Fibroblast of the conjunctiva (primary cell): ENCODE measurements at regions not wholly inside any gene's neighbourhood (a gene's known extent, or its start where the extent isn't known, plus 50 kb on each side); places are given as distances from the start of the nearest gene placed in this dataset.
A peak's percentile ranks its signal among the peaks of the same experiment; 100 is the strongest.
"Not testable (repeated sequence)": the region's sequence is repeated elsewhere in the genome, so short reads cannot be mapped to it uniquely, and the experiment has no call there.

Source experiments
- DNase-seq: peaks from one replicate; pipeline ENCODE4 v3.0.0-alpha.2; 2010; ENCODE audit warnings: low read depth

DNA sequence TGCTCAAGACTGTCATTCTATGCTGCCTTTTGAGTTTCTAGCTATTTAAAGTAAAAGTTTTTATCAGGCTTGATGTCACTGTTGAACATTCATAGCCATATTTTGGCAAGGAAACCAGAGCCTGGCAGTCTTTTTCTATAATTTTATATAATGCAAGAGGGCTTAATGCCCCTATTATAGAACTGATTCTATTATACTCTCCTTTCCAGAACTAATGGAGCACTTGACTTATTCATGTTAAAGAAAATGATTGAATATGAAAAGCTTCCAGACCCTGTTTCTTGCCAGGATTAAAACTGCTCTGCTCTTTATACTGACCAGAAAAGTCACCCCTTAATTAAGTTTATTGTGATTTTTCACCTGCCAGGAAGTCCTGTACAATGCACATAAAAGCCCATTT lies 337.6 kb upstream of the CHRM2 start:
- no peak for DNase-seq

DNA sequence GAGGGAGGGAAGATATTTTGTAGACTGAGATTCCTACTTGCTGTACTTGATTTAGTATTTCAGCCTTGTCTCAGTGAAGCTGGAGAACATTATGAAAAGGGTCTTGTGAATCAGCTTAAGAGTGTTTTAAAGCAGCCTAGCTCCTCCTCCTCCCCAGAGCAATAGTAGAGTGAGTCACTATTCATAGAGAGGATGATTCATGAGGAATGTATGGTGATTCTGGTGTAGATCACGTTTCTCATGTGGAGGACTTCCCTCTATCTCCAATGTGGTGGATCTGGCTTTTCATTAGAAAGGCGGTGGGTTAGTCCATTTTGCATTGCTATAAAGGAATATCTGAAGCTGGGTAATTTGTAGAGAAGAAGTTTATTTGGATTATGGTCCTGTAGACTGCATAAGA lies 340.1 kb upstream of the CHRM2 start:
- DNase-seq, result peak; percentile 13

DNA sequence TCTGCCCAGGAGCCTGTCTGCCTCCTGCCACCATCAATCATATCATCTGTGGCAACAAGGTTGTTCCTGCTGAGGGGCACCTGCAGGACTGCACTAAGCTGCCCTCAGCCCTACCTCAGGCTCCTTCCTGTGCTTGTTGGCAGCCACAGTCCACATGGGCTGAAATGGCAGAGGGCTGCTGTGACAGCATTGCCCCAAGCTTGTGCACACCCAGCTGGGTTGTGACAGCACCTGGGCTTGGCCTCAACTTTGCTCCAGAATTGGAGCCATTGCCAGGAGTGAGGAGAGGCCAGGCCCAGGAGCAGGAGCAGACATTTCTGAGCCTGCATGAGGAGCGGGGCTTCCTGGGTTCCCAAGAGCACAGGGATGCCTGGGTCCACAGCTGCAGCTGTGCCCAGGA lies 340.9 kb upstream of the CHRM2 start:
- DNase-seq, result no peak

DNA sequence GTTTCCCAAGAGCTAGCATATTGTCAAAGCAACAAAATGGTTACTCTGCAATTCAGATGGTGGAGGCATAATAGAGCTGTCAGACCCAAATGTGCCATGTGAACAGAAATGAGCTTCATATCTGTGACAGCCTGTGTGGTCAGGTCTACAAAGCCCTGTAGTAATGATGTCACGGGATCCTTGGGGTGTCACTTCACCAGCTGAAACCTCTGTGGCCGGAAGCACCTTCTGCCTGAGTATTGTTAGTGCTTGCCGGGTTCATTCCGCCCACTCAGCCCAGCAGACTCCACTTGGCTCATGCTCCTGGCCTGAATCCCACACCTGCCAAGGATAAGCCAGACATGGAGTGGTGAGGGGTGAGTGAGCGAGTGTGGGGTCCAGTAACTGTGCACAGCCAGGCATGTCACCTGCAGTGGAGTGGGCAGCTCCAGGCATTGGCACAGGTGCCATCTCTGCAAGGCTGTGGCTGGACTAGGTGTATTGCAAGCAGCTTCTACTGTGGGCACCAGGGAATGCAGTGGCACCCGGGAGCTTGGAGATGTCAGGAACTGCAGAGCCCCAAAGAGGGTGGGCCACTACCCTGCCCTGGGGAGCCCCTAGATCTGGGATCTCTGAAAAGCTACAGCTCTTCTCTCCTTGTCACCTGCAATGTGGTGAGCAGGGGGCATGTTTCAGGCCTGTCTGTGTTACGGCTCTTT lies 341.9 kb upstream of the CHRM2 start:
- DNase-seq, result no peak

DNA sequence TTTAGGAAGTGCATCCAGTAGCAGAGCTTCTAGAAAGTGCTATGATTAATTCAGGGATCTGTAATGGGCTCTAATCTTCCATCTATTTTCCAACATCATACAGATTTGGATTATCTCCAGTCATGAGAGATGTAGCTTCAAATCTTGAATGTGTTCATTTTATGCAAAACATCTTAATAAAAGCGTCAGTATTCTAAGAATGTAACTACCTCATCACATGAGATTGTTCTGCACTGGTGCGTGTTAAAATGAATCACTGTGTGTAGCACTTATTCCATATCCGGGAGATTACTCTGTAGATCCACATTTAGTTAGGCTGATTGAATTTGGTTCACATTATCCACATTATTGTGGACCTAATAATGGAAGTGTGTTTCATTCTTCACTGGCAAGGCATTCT lies 344.9 kb upstream of the CHRM2 start:
- no peak for DNase-seq

DNA sequence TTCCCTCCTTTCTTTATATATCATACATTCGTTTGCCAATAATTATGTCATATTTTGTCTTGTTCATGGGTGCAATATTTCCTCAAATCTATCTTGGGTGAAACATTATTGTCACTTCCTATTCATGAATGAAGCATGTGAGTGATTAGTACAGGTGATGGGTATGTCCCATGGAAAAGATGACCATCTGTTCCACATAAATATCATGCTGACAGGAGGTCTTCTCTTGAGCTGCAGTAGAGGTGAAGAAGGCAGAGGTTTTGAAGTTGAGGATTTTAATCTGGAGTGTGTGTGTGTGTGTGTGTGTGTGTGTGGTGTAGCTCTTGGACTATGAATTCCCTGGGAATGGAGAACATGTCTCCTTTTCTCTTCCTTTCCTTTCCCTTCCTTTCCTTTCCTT lies 350.5 kb upstream of the CHRM2 start:
- no peak for DNase-seq

DNA sequence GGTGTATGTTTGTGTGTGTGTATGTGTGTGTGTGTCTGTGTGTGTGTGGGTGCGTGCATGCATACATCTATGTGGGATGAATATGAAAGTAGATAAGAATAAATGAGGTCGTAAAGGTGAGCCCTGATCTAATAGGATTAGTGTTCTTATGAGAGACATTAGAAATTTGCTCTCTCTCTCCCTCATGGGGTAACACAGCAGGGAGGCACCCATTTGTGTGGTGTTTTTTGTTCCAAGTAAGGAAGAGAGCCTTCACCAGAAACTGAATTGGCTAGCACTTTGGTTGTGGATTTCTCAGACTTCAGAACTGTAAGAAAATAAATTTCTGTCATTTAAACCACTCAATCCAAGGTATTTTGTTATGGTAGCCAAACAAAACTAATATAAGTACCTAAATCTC lies 353.7 kb upstream of the CHRM2 start:
- DNase-seq, result no peak

DNA sequence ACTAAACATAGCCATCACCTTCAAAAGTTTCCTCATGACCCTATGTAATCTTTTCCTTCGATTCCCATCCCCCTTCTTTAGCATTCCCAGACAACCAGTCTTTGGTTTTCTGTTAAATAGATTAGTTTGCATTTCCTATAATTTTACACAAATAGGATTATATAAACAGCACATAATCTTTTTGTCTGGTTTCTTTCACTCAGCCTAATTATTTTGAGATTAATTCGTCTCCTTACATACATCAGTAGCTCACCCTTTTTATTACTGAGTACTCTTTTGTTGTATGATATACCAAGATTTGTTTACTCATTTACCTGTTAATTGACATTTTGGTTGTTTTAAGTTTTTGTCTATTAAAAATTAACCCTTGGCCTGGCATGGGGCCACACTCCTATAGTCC lies 354.7 kb upstream of the CHRM2 start:
- no peak for DNase-seq

DNA sequence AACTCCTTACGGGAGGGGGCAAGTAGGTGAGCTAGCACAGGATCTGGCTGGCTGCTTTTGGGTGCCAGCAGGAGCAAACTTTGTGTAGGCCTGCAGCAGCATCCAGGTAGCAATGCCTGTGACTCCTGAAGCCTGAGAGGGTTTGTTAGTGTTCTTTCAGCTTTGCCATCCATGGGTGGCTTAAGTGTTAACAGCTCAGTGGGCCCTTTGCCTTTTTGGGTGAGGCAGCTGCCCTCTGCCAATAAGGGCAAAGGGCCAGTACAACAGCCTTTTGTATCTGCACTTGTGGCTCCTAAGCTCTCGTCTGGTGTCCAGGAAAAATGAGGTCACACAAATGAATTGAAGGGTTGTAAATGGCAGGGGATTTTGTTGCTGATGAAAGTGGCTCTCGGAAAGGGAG lies 359.0 kb upstream of the CHRM2 start:
- DNase-seq, result no peak

DNA sequence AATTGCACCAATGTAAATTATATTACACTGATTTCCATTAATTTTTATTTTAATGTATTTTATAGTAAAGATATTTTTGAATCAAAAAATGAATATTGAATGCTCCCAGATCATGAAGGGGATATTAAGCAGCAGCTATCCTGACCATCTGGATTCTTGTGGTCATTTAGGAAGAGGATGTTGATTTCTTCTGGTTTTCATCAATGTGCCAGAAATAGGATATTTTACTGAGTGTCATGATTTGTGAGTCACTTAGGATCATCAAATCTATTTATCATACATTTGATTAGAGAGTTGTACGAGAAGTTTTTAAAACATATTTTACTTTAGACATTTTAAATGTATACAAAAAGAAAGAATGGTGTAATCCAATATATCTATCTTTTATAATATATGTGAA lies 366.3 kb upstream of the CHRM2 start:
- DNase-seq, result no peak

DNA sequence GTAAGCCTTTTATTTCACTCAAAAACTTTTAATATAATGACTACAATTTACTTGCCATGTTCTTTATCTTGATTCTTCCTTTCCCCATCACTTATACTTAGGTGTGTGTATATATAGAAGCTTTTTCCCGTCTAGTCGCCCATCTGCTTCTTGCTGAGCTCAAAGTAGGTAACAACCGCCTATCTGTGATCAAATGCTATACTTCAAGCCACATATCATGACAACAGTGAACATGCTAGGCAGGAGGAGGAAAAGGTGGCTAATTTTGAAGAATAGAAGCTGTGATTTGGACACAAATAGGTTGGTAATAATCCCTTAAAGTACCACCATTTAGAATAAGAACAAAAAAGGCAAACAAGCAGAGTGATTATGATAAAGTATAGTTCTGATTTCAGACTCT lies 367.3 kb upstream of the CHRM2 start:
- DNase-seq, result no peak

DNA sequence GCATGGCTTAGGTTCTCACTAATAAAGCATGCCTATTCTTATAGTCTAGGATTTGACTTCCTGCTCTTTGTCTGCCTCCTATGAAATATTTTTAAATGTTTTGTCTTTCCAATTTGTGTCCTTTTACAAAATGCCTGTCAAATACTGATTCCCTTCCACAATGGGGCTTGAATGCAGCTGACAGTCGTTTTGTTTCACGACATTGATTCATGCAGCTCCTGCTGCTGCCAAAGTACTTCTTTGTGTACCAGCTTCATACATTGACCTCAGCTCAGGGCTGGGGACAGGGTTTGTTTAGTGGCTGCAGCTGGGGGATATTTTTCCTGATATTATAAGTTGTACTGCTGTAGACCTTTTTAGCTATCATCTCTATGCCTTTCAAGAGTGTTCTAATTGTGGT lies 371.9 kb upstream of the CHRM2 start:
- DNase-seq, result no peak

DNA sequence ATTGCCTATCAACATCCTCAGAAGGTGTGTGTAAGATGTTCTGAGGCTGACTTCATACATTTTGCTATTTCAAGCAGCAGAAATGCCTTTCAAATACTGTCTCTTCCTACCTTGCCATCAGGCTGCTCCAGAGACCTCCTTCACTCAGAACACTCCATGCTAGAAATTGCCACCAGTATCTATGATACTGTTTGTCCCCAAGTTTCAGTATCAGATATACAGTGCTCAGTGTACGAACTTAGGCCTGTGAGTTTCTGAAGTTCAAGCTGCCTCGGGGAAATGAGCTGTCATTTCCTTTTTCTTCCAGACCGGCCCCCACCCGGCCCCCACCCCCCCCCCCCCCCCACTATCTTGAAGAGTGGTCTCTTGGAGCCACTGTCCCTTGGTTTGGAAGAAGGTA lies 373.4 kb upstream of the CHRM2 start:
- no peak for DNase-seq

DNA sequence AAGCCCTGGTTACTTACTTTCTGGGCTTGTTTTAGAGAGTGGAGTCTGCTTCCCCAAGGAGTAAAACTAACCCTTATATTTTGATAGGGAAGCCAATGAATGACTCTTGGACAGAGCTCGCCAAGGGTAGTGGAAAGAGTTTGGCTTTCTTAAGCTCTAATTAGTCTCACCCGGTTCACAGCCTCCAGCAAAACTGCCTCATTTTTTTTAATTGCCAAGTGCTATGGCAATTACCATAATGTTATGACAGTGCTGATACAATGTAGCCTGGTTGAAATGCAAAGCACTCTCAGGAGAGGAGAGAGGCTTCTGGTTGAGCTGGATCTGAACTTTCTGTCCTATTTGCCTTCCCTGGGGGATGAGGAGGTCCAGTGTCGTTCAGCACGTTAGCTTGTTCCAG lies 376.1 kb upstream of the CHRM2 start:
- DNase-seq, result no peak

DNA sequence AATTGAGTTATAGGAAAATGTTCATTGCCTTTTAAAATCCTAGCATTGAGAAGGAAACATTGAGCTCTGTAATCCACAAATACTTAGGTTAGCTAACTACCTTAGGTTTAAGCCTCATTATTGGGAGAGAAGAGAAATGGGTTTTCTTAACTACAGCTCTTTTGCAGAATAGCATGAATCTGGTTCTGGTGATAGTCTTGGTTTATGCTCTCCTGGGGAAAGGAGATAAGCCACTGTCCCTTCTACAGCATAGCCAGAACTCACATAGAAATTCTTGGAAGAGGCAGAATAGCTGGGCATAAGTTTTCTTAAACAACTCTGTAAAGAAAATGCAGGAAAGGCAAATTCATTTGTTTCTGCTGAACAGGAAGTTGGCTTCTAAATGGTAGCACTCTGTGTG lies 378.6 kb upstream of the CHRM2 start:
- no peak for DNase-seq

DNA sequence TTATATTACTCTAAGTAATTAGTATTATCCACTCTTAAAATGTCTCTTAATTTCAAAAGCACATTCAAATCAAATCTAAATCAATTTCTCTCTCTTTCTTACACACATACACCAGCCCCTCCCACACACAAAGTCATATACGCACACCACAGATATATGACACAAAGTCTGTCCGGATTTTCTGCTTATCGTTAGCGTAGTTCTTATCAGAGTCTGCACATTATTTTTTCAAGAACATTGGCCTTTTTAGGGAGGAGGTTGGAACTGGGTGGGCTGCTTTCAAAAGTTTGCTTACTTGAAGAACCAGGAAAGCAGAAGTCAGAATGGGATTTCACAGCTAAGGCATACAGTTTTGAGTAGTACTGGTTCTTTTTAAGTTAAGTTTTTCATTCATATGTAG lies 387.6 kb upstream of the CHRM2 start:
- DNase-seq, result no peak

DNA sequence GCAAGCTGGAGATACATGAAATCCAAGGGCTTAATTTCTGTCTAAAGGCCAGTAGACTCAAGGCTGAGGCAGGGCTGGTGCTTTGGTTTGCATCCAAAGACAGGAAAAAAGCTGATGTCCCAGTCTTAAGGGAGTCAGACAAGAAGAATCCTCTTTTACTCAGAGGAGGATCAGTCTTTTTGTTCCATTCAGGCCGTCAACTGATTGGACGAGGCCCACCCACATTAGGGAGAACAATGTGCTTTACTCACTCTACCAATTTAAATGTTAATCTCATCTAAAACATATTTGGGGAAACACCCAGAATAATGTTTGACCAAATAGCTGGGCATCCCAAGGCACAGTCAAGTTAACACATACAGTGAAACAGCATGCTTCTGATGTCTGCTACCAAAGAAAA lies 388.5 kb upstream of the CHRM2 start:
- no peak for DNase-seq

DNA sequence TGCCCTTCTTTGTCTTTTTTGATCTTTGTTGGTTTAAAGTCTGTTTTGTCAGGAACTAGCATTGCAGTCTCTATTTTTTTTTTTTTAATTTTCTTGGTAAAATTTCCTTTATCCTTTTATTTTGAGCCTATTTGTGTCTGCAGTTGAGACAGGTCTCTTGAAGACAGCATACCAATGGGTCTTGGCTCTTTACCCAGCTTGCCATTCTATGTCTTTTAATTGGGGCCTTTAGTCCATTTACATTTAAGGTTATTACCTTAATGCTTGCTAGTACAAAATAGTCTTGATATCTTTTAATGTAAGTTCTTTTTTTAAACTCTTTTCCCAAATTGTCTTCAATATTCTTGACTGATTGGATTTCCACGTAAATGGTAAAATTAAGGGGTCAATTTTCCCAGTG lies 398.3 kb upstream of the CHRM2 start:
- no peak for DNase-seq

DNA sequence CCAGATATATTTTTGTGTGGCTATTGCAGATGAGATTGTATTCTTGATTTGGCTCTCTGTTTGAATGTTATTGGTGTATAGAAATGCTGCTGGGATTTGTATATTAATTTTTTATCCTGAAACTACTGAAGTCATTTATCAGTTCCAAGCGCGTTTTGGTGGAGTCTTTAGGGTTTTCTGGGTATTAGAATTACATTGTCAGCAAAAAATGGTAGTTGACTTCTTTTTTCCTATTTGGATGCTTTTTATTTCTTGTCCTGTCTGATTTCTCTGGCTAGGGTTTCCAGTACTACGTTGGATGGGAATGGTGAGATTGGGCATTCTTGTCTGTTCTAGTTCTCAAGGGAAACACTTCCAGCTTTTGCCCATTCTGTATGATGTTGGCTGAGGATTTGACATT lies 415.5 kb upstream of the CHRM2 start:
- DNase-seq, result no peak

DNA sequence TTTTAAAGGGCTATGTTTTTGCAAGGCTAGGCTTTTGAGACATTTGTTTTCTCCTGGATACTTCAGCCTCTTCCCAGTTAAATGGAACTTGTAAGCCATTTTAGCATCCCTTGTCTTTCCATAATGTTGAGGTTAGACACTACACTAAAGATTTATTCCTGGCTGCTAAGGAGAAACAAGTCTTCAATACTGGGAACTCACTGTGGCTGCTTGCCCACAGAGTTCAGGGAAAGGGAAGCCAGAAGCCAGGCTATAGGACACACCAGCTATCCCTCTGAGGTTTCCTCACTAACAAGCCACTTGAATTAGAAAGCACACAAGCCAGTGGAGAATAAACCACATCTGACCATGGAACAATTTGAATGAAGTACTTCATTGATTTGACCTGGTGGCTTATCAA lies 421.7 kb upstream of the CHRM2 start:
- no peak for DNase-seq

DNA sequence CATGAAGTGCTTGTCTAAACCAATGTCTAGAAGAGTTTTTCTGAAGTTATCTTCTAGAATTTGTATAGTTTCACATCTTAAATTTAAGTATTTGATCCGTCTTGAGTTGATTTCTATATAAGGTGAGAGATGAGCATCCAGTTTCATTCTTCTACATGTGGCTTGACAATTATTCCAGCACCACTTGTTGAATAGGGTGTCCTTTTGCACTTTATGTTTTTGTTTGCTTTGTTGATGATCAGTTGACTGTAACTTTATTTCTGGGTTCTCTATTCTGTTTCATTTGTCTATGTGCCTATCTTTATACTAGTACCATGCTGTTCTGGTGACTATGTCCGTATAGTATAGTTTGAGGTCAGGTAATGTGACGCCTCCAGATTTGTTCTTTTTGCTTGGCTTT lies 426.6 kb upstream of the CHRM2 start:
- no peak for DNase-seq

DNA sequence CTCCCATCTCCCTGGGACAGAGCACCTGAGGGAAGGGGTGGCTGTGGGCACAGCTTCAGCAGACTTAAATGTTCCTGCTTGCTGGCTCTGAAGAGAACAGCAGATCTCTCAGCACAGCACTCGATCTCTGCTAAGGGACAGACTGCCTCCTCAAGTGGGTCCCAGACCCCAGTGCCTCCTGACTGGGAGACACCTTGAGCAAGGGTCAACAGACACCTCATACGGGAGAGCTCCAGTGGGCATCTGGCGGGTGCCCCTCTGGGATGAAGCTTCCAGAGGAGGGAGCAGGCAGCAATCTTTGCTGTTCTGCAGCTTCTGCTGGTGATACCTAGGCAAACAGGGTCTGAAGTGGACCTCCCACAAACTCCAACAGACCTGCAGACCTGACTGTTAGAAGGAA lies 436.7 kb upstream of the CHRM2 start:
- not testable (repeated sequence) for DNase-seq

DNA sequence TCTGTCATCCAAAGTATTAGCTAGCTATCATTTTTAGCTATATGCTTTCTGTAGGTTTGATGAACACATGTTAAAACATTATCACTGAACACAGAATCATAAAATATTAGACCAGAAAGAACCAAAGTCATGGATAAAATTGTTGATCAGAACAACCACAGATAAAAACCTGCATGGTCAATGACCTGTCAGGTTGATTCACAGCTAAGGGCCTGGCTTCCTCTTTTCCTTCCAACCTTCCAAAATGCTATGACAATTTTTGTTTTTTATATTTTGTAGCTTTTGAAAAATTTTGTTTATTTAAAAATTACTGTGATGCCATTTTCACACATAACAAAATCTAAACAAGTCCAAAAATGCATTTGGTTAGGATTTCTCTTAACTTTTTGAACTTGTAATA lies 444.4 kb upstream of the CHRM2 start:
- no peak for DNase-seq

DNA sequence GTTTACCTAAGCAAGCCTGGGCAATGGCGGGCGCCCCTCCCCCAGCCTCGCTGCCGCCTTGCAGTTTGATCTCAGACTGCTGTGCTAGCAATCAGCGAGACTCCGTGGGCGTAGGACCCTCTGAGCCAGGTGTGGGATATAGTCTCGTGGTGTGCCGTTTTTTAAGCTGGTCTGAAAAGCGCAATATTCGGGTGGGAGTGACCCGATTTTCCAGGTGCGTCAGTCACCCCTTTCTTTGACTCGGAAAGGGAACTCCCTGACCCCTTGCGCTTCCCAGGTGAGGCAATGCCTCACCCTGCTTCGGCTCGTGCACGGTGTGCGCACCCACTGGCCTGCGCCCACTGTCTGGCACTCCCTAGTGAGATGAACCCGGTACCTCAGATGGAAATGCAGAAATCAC lies 442.6 kb upstream of the MTPN start:
- not testable (repeated sequence) for DNase-seq

DNA sequence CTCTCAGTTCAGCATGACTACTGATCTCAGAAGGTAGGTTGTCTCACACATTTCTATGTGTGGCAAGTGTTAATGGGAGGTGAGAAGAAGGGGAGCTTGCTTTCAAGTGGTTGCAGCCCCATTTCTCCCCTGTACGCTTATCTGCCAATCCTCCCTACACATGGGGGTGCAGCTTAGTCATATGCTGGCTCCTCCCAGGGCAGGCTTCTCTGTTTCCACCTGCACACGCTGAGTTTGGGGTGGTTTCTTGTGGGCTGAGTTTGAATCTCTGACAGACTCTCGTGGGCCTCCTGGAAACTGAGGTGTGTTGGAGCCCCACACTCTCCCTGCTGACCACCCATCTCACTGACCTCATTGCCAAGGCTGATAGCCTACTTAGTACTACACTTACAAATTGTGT lies 435.8 kb upstream of the MTPN start:
- DNase-seq, result no peak
